ENCODE measurements at regions not wholly inside any gene's neighbourhood (a gene's known extent, or its start where the extent isn't known, plus 50 kb on each side); places are given as distances from the start of the nearest gene placed in this dataset.

GRCh38 chr2:890791-891190 is 59.9 kb upstream of the SNTG2 start:
- TF ChIP-seq, protein P1, sequence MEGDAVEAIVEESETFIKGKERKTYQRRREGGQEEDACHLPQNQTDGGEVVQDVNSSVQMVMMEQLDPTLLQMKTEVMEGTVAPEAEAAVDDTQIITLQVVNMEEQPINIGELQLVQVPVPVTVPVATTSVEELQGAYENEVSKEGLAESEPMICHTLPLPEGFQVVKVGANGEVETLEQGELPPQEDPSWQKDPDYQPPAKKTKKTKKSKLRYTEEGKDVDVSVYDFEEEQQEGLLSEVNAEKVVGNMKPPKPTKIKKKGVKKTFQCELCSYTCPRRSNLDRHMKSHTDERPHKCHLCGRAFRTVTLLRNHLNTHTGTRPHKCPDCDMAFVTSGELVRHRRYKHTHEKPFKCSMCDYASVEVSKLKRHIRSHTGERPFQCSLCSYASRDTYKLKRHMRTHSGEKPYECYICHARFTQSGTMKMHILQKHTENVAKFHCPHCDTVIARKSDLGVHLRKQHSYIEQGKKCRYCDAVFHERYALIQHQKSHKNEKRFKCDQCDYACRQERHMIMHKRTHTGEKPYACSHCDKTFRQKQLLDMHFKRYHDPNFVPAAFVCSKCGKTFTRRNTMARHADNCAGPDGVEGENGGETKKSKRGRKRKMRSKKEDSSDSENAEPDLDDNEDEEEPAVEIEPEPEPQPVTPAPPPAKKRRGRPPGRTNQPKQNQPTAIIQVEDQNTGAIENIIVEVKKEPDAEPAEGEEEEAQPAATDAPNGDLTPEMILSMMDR (IDR thresholded peaks at IDR 0.05; ENCODE audit: low read length): no peak
- TF ChIP-seq EZH2 (optimal IDR thresholded peaks at IDR 0.05; ENCODE audit: low read depth, low read length): no peak
- no peak for TF ChIP-seq EZH2phosphoT487 (IDR thresholded peaks at IDR 0.05; ENCODE audit: low read length)

Data from MM.1S (cell line).